Stimulated activated CD8-positive, alpha-beta memory T cell treated with anti-CD3 and anti-CD28 coated beads, Interleukin-15, amount 100 ng/mL, for 48 hours (primary cell): ENCODE measurements at regions not wholly inside any gene's neighbourhood (a gene's known extent, or its start where the extent isn't known, plus 50 kb on each side); places are given as distances from the start of the nearest gene placed in this dataset.

ENCODE experiments used
- DNase-seq, 2 donors: peaks; one replicate each; pipeline ENCODE4 v3.0.0-alpha.2; 2020; ENCODE audit warnings: low read depth in 2 of 2

GRCh38 chr20:24815196-24815815 is 133.8 kb upstream of the CST7 start:
- DNase-seq = no peak

- no peak for DNase-seq
Measured at GRCh38 chr20:24815931-24816330, 133.1 kb upstream of the CST7 start.

- DNase-seq = no peak
Measured at GRCh38 chr20:24816431-24816830, 132.6 kb upstream of the CST7 start.

- DNase-seq = no peak
Measured at GRCh38 chr20:24816907-24817306, 132.2 kb upstream of the CST7 start.

GRCh38 chr20:24817351-24817750 is 131.7 kb upstream of the CST7 start:
- no peak for DNase-seq

- DNase-seq = no peak
Measured at GRCh38 chr20:24818056-24818455, 131.0 kb upstream of the CST7 start.

GRCh38 chr20:24819331-24819965 is 129.6 kb upstream of the CST7 start:
- DNase-seq = no peak

GRCh38 chr20:24820345-24820744 is 128.7 kb upstream of the CST7 start:
- no peak for DNase-seq

- DNase-seq = no peak
Measured at GRCh38 chr20:24821391-24821790, 127.7 kb upstream of the CST7 start.

GRCh38 chr20:24823176-24823784 is 125.8 kb upstream of the CST7 start:
- no peak for DNase-seq

GRCh38 chr20:24823989-24824693 is 124.9 kb upstream of the CST7 start:
- DNase-seq = no peak

- no peak for DNase-seq
Measured at GRCh38 chr20:24825591-24825990, 123.5 kb upstream of the CST7 start.

GRCh38 chr20:24827603-24828295 is 121.3 kb upstream of the CST7 start:
- no peak for DNase-seq

- DNase-seq = no peak
Measured at GRCh38 chr20:24828992-24829648, 119.9 kb upstream of the CST7 start.

- no peak for DNase-seq
Measured at GRCh38 chr20:24829649-24830370, 119.3 kb upstream of the CST7 start.

- DNase-seq = no peak
Measured at GRCh38 chr20:24830649-24831048, 118.4 kb upstream of the CST7 start.

- DNase-seq = no peak
Measured at GRCh38 chr20:24831232-24831631, 117.8 kb upstream of the CST7 start.

GRCh38 chr20:24832518-24832917 is 116.6 kb upstream of the CST7 start:
- DNase-seq = no peak

- no peak for DNase-seq
Measured at GRCh38 chr20:24833592-24833991, 115.5 kb upstream of the CST7 start.

GRCh38 chr20:24834310-24834709 is 114.8 kb upstream of the CST7 start:
- DNase-seq = no peak

GRCh38 chr20:24835195-24835594 is 113.9 kb upstream of the CST7 start:
- DNase-seq = no peak
